Mucosa of rectum (tissue), 2 donors: ENCODE measurements at regions not wholly inside any gene's neighbourhood (a gene's known extent, or its start where the extent isn't known, plus 50 kb on each side); places are given as distances from the start of the nearest gene placed in this dataset.

ENCODE experiments used
- H3K27ac ChIP-seq, 2 donors: one replicate each; pipeline ENCODE4 v1.7.0; 2013; ENCODE audit warnings: inconsistent platforms in 2 of 2, low read depth in 2 of 2, low read length in 2 of 2
- H3K27me3 ChIP-seq, 2 donors: one replicate each; pipeline ENCODE4 v1.7.0; 2013; ENCODE audit warnings: low read length in 2 of 2; ENCODE audit not compliant: control insufficient read depth in 2 of 2, insufficient read depth in 2 of 2
- H3K36me3 ChIP-seq, 2 donors: one replicate each; pipeline ENCODE4 v1.7.0; 2013; ENCODE audit warnings: low read length in 2 of 2; ENCODE audit not compliant: control insufficient read depth in 2 of 2, insufficient read depth in 2 of 2
- H3K4me1 ChIP-seq, 2 donors: one replicate each; pipeline ENCODE4 v1.7.0; 2013; ENCODE audit warnings: low read length in 2 of 2, mild to moderate bottlenecking in 1 of 2; ENCODE audit not compliant: control insufficient read depth in 2 of 2, insufficient read depth in 2 of 2
- H3K4me3 ChIP-seq, 2 donors: one replicate each; pipeline ENCODE4 v1.7.0; 2013; ENCODE audit warnings: low read length in 2 of 2
- H3K9ac ChIP-seq, 2 donors: one replicate each; pipeline ENCODE4 v1.7.0; 2013; ENCODE audit warnings: low read length in 2 of 2, low read depth in 1 of 2, mild to moderate bottlenecking in 1 of 2
- H3K9me3 ChIP-seq, 2 donors: one replicate each; pipeline ENCODE4 v1.7.0; 2013; ENCODE audit warnings: low read length in 2 of 2; ENCODE audit not compliant: control insufficient read depth in 2 of 2
- donor health status: healthy.
- donor health status: Normal muscosa, but diverticular disease.

DNA sequence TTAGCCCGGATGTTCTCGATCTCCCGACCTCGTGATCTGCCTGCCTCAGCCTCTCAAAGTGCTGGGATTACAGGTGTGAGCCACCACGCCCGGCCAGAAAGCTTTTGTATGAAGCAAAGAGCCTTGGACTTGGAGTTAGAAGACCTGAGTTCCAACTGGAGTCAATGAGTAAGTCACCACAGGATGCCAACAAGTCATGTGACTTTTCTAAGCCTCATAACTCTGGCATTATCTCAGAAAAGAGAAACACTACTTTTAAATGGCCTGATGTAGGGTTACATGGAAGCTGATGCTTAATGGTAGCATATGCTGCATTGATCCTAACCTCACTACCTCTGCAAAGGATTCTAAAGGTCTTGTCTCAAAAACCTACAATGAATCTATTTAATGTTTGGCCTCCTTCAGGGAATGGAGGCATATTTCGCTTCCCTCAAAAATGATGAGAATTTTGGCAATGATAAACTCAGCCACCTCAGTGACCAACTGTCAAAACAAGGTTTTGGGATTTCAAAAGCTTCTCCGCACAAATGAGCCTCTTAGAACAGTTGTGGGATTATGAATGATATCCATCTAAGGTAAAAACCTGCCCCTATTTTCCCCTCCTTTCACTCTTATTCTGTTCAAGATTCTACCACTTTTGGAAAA is 236.8 kb downstream of the ACTL7B start:
- Histone ChIP-seq H3K9me3 (no peaks in the 10 kb centered on the region), H3K36me3 (no peaks in the 10 kb centered on the region), H3K9ac (no peak overlapping the region), H3K27ac (no peak overlapping the region), H3K4me1 (no peaks in the 10 kb centered on the region), H3K4me3 (no peak overlapping the region), H3K27me3 (no peaks in the 10 kb centered on the region)

DNA sequence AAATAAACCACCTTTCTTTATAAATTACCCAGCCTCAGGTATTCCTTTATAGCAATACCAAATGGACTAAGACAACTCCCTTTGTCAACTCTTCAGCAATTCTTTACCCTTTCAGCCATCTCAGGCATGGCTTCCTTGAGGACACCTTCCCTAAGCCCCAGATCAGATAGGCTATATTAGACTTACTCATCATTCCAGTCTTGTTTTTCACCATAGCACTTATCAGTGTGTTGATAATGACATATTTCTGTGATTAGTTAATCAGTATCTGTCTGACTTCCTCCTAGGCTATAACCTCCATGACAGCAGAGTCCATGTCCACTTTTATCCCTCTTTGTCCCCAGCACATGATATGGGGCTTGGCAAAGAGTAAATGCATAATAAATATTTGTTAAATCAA is 238.1 kb downstream of the ACTL7B start:
- Histone ChIP-seq H3K27me3 (no peaks in the 10 kb centered on the region), H3K4me3 (no peak overlapping the region), H3K9me3 (no peaks in the 10 kb centered on the region), H3K27ac (no peak overlapping the region), H3K9ac (no peak overlapping the region), H3K36me3 (no peaks in the 10 kb centered on the region), H3K4me1 (no peaks in the 10 kb centered on the region)

DNA sequence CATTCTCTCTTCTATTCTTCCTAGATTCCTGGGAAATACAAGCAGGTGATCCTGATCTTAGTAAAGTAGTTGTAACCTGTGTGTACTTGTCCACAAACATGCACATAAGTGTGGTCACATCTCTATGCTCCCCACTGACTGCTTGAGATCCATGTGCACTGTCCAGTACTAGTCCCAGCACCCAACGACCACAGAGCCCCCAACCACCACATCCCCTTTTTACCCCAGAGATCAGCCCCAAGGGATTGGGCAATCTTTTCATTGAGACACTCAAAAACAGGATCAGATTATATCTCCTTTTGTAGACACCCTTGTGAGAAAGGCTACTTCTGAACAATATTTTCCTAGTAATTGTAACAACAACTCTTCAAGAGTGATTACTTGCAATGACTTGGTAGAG is 240.6 kb downstream of the ACTL7B start:
- Histone ChIP-seq H3K4me3 (no peak overlapping the region), H3K27me3 (no peaks in the 10 kb centered on the region), H3K36me3 (no peaks in the 10 kb centered on the region), H3K27ac (no peak overlapping the region), H3K9ac (no peak overlapping the region), H3K4me1 (no peaks in the 10 kb centered on the region), H3K9me3 (no peaks in the 10 kb centered on the region)

DNA sequence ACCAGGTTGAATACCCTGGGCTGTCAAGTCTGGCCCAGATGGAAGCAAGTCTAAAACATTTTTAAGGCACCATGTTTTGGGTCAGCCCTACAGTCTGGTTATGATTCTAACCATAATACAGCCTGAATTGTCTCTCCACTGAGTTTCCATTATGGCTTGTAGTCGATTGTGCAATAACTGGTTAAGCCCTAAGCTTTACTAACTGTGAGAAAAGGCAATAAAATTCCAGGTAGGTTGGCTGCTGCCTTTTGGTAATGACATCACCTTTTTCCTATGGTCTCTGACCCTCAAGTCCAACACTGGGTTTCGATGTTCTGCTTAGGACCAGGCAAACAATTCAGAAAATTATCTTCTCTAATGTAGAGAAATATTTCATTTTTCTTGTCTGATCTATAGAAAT is 243.3 kb downstream of the ACTL7B start:
- Histone ChIP-seq H3K36me3 (no peaks in the 10 kb centered on the region), H3K27me3 (no peaks in the 10 kb centered on the region), H3K4me1 (no peaks in the 10 kb centered on the region), H3K9ac (no peak overlapping the region), H3K4me3 (no peak overlapping the region), H3K9me3 (no peaks in the 10 kb centered on the region), H3K27ac (no peak overlapping the region)

DNA sequence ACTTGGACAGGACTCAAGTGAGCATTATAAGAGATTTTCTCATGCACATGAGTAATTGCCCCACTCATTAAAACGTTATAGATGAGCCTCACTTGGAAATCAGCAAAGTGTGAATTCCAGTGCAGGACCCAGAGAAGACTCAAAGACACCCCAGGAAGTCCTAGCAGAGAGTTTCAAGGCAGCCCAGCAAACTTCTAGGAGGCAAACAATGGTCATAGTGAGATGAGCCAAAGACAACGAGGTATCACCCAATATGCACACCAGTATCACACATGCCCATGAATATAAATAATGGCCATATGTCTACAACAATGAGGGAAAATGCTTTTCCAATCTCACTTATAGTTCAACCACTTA is 245.9 kb downstream of the ACTL7B start:
- no peaks in the 10 kb centered on the region for H3K4me1 ChIP-seq
- H3K27me3 ChIP-seq = no peaks in the 10 kb centered on the region
- no peaks in the 10 kb centered on the region for H3K9me3 ChIP-seq
- H3K36me3 ChIP-seq = no peaks in the 10 kb centered on the region
- H3K27ac ChIP-seq = no peak overlapping the region
- H3K9ac ChIP-seq = no peak overlapping the region
- H3K4me3 ChIP-seq = no peak overlapping the region

DNA sequence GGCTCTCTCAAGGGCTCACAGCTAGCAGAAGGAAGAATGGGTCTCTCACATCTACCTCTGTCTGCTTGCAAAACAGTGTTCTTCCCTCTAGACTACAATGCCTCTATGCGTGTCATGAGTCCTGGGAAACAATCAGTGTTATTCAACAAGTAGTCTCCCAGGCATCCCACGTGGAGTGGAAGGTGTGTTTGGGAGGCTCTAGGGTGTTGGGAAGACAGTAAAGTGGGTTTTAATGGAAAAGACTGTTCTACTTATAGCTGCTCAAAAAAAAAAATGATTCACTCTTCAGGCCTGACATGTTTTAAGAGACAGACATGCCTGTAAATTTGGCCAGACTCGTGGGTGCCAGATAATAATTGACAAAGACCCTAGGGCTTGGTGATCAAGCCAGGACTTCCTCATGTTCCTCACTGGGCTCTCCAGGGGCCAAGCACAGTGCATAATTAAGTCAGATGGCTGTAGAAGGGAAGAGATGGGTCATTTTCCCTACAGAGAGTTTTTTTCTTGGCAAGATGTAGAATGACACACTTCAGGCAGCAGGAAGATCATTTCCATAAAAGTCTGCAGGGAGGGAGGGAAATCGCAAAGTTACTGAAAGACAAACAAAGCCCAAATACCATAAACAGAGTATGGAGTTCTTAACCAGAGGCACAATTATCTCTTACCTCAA is 246.4 kb downstream of the ACTL7B start:
- H3K27ac ChIP-seq = no peak overlapping the region
- no peaks in the 10 kb centered on the region for H3K27me3 ChIP-seq
- H3K9ac ChIP-seq = no peak overlapping the region
- H3K9me3 ChIP-seq = no peaks in the 10 kb centered on the region
- no peak overlapping the region for H3K4me3 ChIP-seq
- H3K36me3 ChIP-seq = no peaks in the 10 kb centered on the region
- H3K4me1 ChIP-seq = no peaks in the 10 kb centered on the region

DNA sequence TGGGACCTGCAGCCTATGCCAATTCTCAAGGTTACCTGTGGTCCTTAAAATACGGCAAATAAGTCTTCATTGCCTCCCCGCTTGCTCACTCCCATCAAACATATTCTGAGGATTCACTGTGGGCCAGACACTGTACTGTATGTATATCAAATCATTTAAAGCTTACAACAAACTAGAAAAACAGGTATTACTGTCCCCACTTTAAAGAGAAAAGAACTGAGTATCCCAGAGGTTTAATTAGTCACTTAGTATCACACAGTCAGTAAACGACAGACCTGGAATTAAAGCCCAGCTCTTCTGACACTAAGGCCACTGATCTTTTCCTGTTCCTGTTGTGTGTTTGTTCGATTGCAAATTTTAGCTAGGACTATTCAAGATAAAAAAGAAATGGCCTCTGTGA is 248.2 kb downstream of the ACTL7B start:
- Histone ChIP-seq H3K9me3 (no peaks in the 10 kb centered on the region), H3K4me3 (no peak overlapping the region), H3K4me1 (no peaks in the 10 kb centered on the region), H3K36me3 (no peaks in the 10 kb centered on the region), H3K9ac (no peak overlapping the region), H3K27me3 (no peaks in the 10 kb centered on the region), H3K27ac (no peak overlapping the region)

DNA sequence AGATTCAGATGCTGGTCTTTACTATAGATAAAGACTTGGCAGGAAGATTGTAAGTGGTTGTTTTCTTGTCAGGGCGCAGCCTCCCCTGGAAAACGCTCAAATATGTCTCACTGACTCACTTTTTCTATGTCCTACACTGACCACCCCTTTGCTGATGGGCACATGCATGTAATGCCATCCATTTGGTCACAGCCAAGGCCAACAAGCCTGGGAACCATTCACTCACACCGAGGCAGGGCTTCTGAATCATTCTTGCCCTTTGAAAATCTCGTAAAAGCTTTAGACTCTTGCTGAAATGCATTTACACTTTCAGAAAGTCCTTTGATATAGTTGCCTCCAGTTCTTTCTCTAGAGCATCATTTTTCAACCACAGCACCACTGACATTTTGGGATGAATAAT is 249.4 kb downstream of the ACTL7B start:
- Histone ChIP-seq H3K9ac (no peak overlapping the region), H3K27ac (no peak overlapping the region), H3K4me3 (no peak overlapping the region), H3K36me3 (no peaks in the 10 kb centered on the region), H3K9me3 (no peaks in the 10 kb centered on the region), H3K4me1 (no peaks in the 10 kb centered on the region), H3K27me3 (no peaks in the 10 kb centered on the region)

DNA sequence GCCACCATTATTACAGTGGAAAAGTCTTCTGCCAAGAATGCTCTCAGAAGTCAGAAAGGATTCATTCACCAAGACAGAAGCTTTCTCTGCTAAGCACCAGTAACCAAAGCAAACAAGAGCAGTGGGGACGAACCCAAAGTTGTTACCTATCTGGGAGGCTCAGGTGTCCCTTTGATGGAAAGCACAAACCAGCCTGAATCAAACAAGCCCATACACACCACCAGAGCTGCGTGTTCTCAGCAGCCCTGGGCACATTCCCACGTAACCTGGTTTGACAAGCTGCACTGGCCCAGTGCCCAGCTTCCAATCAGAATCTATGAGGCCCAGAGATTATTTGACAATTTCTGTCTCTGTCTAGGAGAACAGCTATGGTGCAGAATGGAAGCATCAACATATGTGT is 252.6 kb downstream of the ACTL7B start:
- Histone ChIP-seq H3K27me3 (no peaks in the 10 kb centered on the region), H3K9me3 (no peaks in the 10 kb centered on the region), H3K27ac (no peak overlapping the region), H3K4me1 (no peaks in the 10 kb centered on the region), H3K4me3 (no peak overlapping the region), H3K9ac (no peak overlapping the region), H3K36me3 (no peaks in the 10 kb centered on the region)

DNA sequence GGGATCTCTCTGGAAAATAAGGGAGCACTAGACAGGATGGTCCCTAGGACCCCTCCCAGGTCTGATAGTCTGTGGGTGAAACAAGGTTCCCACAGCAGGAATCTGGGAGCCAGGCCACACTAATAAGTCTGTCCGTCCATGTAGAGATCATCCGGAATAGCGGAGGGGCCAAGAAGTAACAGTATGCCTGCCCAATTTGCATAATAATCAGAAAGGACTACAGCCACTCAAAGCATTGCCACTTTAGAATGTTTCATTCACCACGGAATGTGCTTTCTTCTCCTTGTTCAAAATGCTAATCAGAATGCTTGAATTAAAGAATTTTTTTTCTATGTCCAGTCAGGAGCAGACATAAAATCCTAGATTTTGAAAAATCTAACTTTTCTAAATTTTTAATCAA is 254.9 kb downstream of the ACTL7B start:
- Histone ChIP-seq H3K4me3 (no peak overlapping the region), H3K27ac (no peak overlapping the region), H3K4me1 (no peaks in the 10 kb centered on the region), H3K9ac (no peak overlapping the region), H3K27me3 (no peaks in the 10 kb centered on the region), H3K36me3 (no peaks in the 10 kb centered on the region), H3K9me3 (no peaks in the 10 kb centered on the region)
